Keratinocyte (primary cell): ENCODE measurements at regions not wholly inside any gene's neighbourhood (a gene's known extent, or its start where the extent isn't known, plus 50 kb on each side); places are given as distances from the start of the nearest gene placed in this dataset.

Source experiments
- DNase-seq: peaks from one replicate; pipeline ENCODE4 v3.0.0-alpha.2; 2011; ENCODE audit warnings: low read depth, missing footprints, low spot score
- FAIRE-seq: peaks from 2 replicates; lab custom pipeline; 2011; peaks lifted over from hg19 to GRCh38; lab: Jason Lieb, UNC
- H2AFZ ChIP-seq: 2 replicates; pipeline ENCODE4 v1.6.0; 2012; ENCODE audit warnings: low read length, control low read depth, inconsistent platforms; ENCODE audit not compliant: control insufficient read depth
- H3K27ac ChIP-seq: 2 replicates; pipeline ENCODE4 v1.5.1; 2011; ENCODE audit warnings: low read length; ENCODE audit not compliant: control insufficient read depth, insufficient read depth
- H3K27me3 ChIP-seq: 3 replicates; pipeline ENCODE4 v1.6.0; 2011; ENCODE audit warnings: low read length; ENCODE audit not compliant: control insufficient read depth, insufficient read depth; ENCODE audit errors: extremely low read depth
- H3K36me3 ChIP-seq, 2 experiments: 2 replicates in 1 of 2; 3 replicates in 1 of 2; pipeline ENCODE4 v1.5.1; 2011; ENCODE audit warnings: low read length in 2 of 2, mild to moderate bottlenecking in 1 of 2; ENCODE audit not compliant: control insufficient read depth in 2 of 2, insufficient read depth in 2 of 2; ENCODE audit errors: extremely low read depth in 1 of 2
- H3K4me1 ChIP-seq: 3 replicates; pipeline ENCODE4 v1.5.1; 2011; ENCODE audit warnings: low read length; ENCODE audit not compliant: control insufficient read depth, insufficient read depth; ENCODE audit errors: extremely low read depth
- H3K4me2 ChIP-seq: 3 replicates; pipeline ENCODE4 v1.6.0; 2011; ENCODE audit warnings: low read depth, low read length; ENCODE audit not compliant: control insufficient read depth, insufficient read depth; ENCODE audit errors: extremely low read depth
- H3K4me3 ChIP-seq, 3 experiments: fragments of 200-600 bp in 1 of 3; sonication (generic) in 1 of 3; 2 replicates in 2 of 3; 3 replicates in 1 of 3; pipeline ENCODE4 v1.5.1; 2011 to 2016; ENCODE audit warnings: low read length in 3 of 3, mild to moderate bottlenecking in 3 of 3, control low read depth in 2 of 3, inconsistent platforms in 1 of 3, low read depth in 1 of 3, mixed read lengths in 1 of 3, mixed run types in 1 of 3, moderate library complexity in 1 of 3; ENCODE audit not compliant: control insufficient read depth in 2 of 3, insufficient read depth in 2 of 3; ENCODE audit errors: extremely low read depth in 1 of 3
- H3K79me2 ChIP-seq: 2 replicates; pipeline ENCODE4 v1.6.0; 2012; ENCODE audit warnings: low read length; ENCODE audit not compliant: control insufficient read depth, insufficient read depth
- H3K9ac ChIP-seq: 3 replicates; pipeline ENCODE4 v1.6.0; 2011; ENCODE audit warnings: low read length; ENCODE audit not compliant: control insufficient read depth, insufficient read depth; ENCODE audit errors: extremely low read depth
- H3K9me1 ChIP-seq: 3 replicates; pipeline ENCODE4 v1.6.0; 2011; ENCODE audit warnings: low read length; ENCODE audit not compliant: control insufficient read depth, insufficient read depth; ENCODE audit errors: extremely low read depth
- H3K9me3 ChIP-seq: 2 replicates; pipeline ENCODE4 v1.5.1; 2012; ENCODE audit warnings: low read depth, low read length; ENCODE audit not compliant: control insufficient read depth
- H4K20me1 ChIP-seq: 3 replicates; pipeline ENCODE4 v1.6.0; 2011; ENCODE audit warnings: low read length; ENCODE audit not compliant: control insufficient read depth, insufficient read depth; ENCODE audit errors: extremely low read depth
- CTCF ChIP-seq, 3 experiments: IDR thresholded peaks in 1 of 3; conservative IDR thresholded peaks in 1 of 3; optimal IDR thresholded peaks in 1 of 3; 2 replicates in 2 of 3; 3 replicates in 1 of 3; pipeline versions ENCODE3 to v1.5.1; 2011; ENCODE audit warnings: low read length in 3 of 3, mild to moderate bottlenecking in 3 of 3, moderate library complexity in 2 of 3, control low read depth in 1 of 3, inconsistent platforms in 1 of 3; ENCODE audit not compliant: insufficient read depth in 2 of 3; ENCODE audit errors: extremely low read depth in 1 of 3
- EZH2 ChIP-seq: IDR thresholded peaks from one replicate; pipeline ENCODE4 v1.6.1; 2012; ENCODE audit warnings: inconsistent platforms, mild to moderate bottlenecking, low read length, moderate library complexity
- dilution Hi-C: fragments of 300-500 bp; cut with MboI; formaldehyde crosslinking; loops from one replicate; pipeline ENCODE4 v1.7.0; 2020; ENCODE audit warnings: low sequenced_read_pairs; ENCODE audit not compliant: extremely low pct_ligation_motif_present

GRCh38 chr3:59555593-59556315 lies 505.9 kb upstream of the CFAP20DC start:
- Histone ChIP-seq H3K4me2 (peak overlapping the region; percentile 2), H2AFZ (peak overlapping the region; percentile 20)
- peak; percentile 66 for FAIRE-seq

DNA sequence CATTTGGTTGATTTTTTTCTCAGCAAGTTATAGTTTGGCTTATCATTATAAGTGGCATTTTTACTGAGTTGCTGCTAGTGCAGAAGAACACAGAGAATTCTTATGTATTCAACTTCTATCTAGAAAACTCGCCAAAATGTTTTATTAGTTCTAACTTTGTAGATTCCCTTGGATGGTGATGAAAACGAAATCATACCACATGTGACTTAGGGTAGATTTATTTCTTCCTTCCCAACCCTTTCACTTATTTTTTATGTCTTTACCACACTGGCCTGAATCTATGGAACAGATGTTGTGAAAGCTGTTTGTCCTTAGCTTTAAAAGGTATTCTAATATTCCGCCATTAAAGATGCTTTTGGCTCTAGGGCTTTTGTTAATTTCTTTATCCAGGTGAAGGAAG lies 503.3 kb upstream of the CFAP20DC start:
- no peaks in the 10 kb centered on the region for H3K79me2 ChIP-seq
- peaks cover 12% of the 10 kb centered on the region for H3K4me1 ChIP-seq
- no peaks in the 10 kb centered on the region for H3K36me3 ChIP-seq
- H3K9ac ChIP-seq: no peak overlapping the region
- FAIRE-seq (no peak), DNase-seq (no peak)
- no peaks in the 10 kb centered on the region for H3K9me1 ChIP-seq
- no peaks in the 10 kb centered on the region for H3K9me3 ChIP-seq
- dilution Hi-C loops: no loop called here
- no peaks in the 10 kb centered on the region for H4K20me1 ChIP-seq
- no peak overlapping the region for H2AFZ ChIP-seq
- no peak overlapping the region for H3K27ac ChIP-seq
- no peak for TF ChIP-seq EZH2
- no peak for TF ChIP-seq CTCF (optimal IDR thresholded peaks at IDR 0.05 in 1 of 3, IDR thresholded peaks at IDR 0.05 in 1 of 3, conservative IDR thresholded peaks at IDR 0.05 in 1 of 3; ENCODE audit: extremely low read depth in 1 of 3, insufficient read depth in 2 of 3, low read length in 3 of 3)
- no peaks in the 10 kb centered on the region for H3K27me3 ChIP-seq
- H3K4me2 ChIP-seq: no peak overlapping the region
- no peak overlapping the region for H3K4me3 ChIP-seq

More at GRCh38 chr3:59555593-59556315, 505.9 kb upstream of the CFAP20DC start:
- Histone ChIP-seq H3K27ac (peak overlapping the region; percentile 38), H3K4me3 (no peak overlapping the region), H3K27me3 (no peaks in the 10 kb centered on the region), H3K9ac (no peak overlapping the region), H3K4me1 (peaks cover 30% of the 10 kb centered on the region), H3K79me2 (no peaks in the 10 kb centered on the region), H3K9me3 (no peaks in the 10 kb centered on the region), H3K36me3 (no peaks in the 10 kb centered on the region), H4K20me1 (no peaks in the 10 kb centered on the region), H3K9me1 (no peaks in the 10 kb centered on the region)
- no peak for DNase-seq
- TF ChIP-seq CTCF (optimal IDR thresholded peaks at IDR 0.05 in 1 of 3, IDR thresholded peaks at IDR 0.05 in 1 of 3, conservative IDR thresholded peaks at IDR 0.05 in 1 of 3; ENCODE audit: extremely low read depth in 1 of 3, insufficient read depth in 2 of 3, low read length in 3 of 3): no peak
- TF ChIP-seq EZH2: no peak
- dilution Hi-C loops: no loop called here
